HEK293 (cell line): ENCODE measurements at regions not wholly inside any gene's neighbourhood (a gene's known extent, or its start where the extent isn't known, plus 50 kb on each side); places are given as distances from the start of the nearest gene placed in this dataset.

Experiments used
- CTCF ChIP-seq: fragments of 450-650 bp; formaldehyde crosslinking; IDR thresholded peaks from 2 replicates; pipeline ENCODE4 v1.5.1; 2016; ENCODE audit warnings: missing biosample characterization, missing genetic modification characterization
- GLIS2 ChIP-seq: fragments of 450-650 bp; formaldehyde crosslinking; IDR thresholded peaks from 2 replicates; pipeline ENCODE4 v1.5.1; 2016; ENCODE audit warnings: missing biosample characterization, missing genetic modification characterization
- REST ChIP-seq: fragments of 450-650 bp; formaldehyde crosslinking; IDR thresholded peaks from 2 replicates; pipeline ENCODE4 v1.5.1; 2016; ENCODE audit warnings: missing biosample characterization, missing genetic modification characterization
- ZBTB1 ChIP-seq: fragments of 450-650 bp; formaldehyde crosslinking; IDR thresholded peaks from 2 replicates; pipeline ENCODE4 v1.5.1; 2016; ENCODE audit warnings: missing biosample characterization, missing genetic modification characterization
- ZNF202 ChIP-seq: fragments of 450-650 bp; formaldehyde crosslinking; IDR thresholded peaks from 2 replicates; pipeline ENCODE4 v1.5.1; 2016; ENCODE audit warnings: missing biosample characterization, missing genetic modification characterization, borderline replicate concordance
- ZNF239 ChIP-seq: fragments of 450-650 bp; formaldehyde crosslinking; IDR thresholded peaks from 2 replicates; pipeline ENCODE4 v1.5.1; 2016; ENCODE audit warnings: missing biosample characterization, missing genetic modification characterization
- ZNF350 ChIP-seq: fragments of 450-650 bp; formaldehyde crosslinking; IDR thresholded peaks from 2 replicates; pipeline ENCODE4 v1.5.0; 2017; ENCODE audit warnings: missing biosample characterization, mild to moderate bottlenecking, missing genetic modification characterization
- ZNF624 ChIP-seq: fragments of 450-650 bp; formaldehyde crosslinking; IDR thresholded peaks from 2 replicates; pipeline ENCODE4 v1.5.1; 2017; ENCODE audit warnings: missing biosample characterization, missing genetic modification characterization
- ZNF660 ChIP-seq: fragments of 450-650 bp; IDR thresholded peaks from 2 replicates; pipeline ENCODE4 v1.5.1; 2018; ENCODE audit warnings: missing biosample characterization, mild to moderate bottlenecking, missing genetic modification characterization
- ZNF776 ChIP-seq: fragments of 450-650 bp; formaldehyde crosslinking; IDR thresholded peaks from 2 replicates; pipeline ENCODE4 v1.5.0; 2017; ENCODE audit warnings: missing biosample characterization, missing genetic modification characterization, borderline replicate concordance
- ZSCAN23 ChIP-seq: fragments of 450-650 bp; formaldehyde crosslinking; IDR thresholded peaks from 2 replicates; pipeline ENCODE4 v1.5.1; 2016; ENCODE audit warnings: missing biosample characterization, missing genetic modification characterization
- TF ChIP-seq, protein P1 (sequence below): fragments of 450-650 bp; formaldehyde crosslinking; IDR thresholded peaks from 2 replicates; pipeline ENCODE4 v1.5.1; 2017; ENCODE audit warnings: missing biosample characterization, missing genetic modification characterization

DNA sequence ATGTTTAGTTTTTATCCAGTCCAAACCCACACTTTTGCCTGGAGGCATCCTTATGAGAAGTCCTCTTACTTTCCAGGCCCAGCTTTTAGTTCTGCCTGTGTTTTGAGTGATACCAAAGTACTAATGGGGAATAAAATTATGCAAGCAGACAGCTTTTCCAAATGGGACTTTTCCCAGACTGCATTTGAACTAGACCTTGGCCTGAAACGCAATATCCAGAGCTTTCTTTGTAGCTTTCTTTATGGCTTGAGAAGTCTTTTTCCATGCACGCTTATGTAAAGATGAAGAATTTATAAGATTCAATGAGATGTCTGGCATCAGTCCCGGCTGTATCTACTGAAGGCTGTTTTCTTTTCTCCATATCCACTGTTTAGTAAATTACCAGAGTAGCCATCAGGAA, 236.6 kb upstream of the RAB4A start:
- TF ChIP-seq CTCF (no peak), GLIS2 (tag by site-specific recombination) (no peak), ZNF624 (tag by site-specific recombination) (no peak), ZNF202 (tag by site-specific recombination) (no peak), ZNF776 (tag by site-specific recombination) (no peak), ZNF660 (tag by site-specific recombination) (no peak), REST (no peak), ZBTB1 (tag by site-specific recombination) (no peak), ZNF239 (tag by site-specific recombination) (no peak), ZSCAN23 (tag by site-specific recombination) (no peak), ZNF350 (tag by site-specific recombination) (no peak)
- TF ChIP-seq, protein P1, sequence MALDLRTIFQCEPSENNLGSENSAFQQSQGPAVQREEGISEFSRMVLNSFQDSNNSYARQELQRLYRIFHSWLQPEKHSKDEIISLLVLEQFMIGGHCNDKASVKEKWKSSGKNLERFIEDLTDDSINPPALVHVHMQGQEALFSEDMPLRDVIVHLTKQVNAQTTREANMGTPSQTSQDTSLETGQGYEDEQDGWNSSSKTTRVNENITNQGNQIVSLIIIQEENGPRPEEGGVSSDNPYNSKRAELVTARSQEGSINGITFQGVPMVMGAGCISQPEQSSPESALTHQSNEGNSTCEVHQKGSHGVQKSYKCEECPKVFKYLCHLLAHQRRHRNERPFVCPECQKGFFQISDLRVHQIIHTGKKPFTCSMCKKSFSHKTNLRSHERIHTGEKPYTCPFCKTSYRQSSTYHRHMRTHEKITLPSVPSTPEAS (tag by site-specific recombination), result no peak
